ENCODE measurements at regions not wholly inside any gene's neighbourhood (a gene's known extent, or its start where the extent isn't known, plus 50 kb on each side); places are given as distances from the start of the nearest gene placed in this dataset.

- Histone ChIP-seq H3K9ac (ENCODE audit: extremely low read depth, insufficient read length, low read length) (no peak overlapping the region), H3K27ac (ENCODE audit: insufficient read length, low read depth, low read length) (no peak overlapping the region), H4K8ac (replicated peaks; ENCODE audit: insufficient read length, low read depth, low read length) (no peak overlapping the region), H3K4ac (ENCODE audit: low read depth, low read length) (no peak overlapping the region), H3K14ac (ENCODE audit: insufficient read depth, low read length) (no peak overlapping the region), H4K5ac (ENCODE audit: insufficient read length, low read depth, low read length) (no peak overlapping the region), H3K9me3 (ENCODE audit: control insufficient read depth, low read depth, low read length) (no peaks in the 10 kb centered on the region), H2AK5ac (ENCODE audit: insufficient read length, low read length) (no peak overlapping the region), H3K4me2 (ENCODE audit: insufficient read depth, insufficient read length, low read length) (no peak overlapping the region), H2BK5ac (ENCODE audit: insufficient read length, low read length) (no peak overlapping the region), H2AFZ (ENCODE audit: low read length) (no peak overlapping the region), H3K56ac (ENCODE audit: insufficient read length, low read depth, low read length) (no peak overlapping the region), H3K23ac (ENCODE audit: insufficient read length, low read depth, low read length) (no peak overlapping the region), H3K23me2 (ENCODE audit: insufficient read length, low read depth, low read length, poor library complexity, severe bottlenecking) (no peaks in the 10 kb centered on the region), H4K20me1 (ENCODE audit: control insufficient read depth, insufficient read depth, insufficient read length) (no peaks in the 10 kb centered on the region), H2BK20ac (ENCODE audit: low read depth, low read length, poor library complexity, severe bottlenecking) (no peak overlapping the region), H2BK12ac (ENCODE audit: insufficient read length, low read depth, low read length) (no peak overlapping the region), H2BK15ac (ENCODE audit: low read depth, low read length) (no peak overlapping the region), H3K4me1 (ENCODE audit: insufficient read depth, low read length) (no peaks in the 10 kb centered on the region), H3K27me3 (ENCODE audit: insufficient read depth, low read length) (no peaks in the 10 kb centered on the region), H2BK120ac (ENCODE audit: low read depth, low read length, poor library complexity, severe bottlenecking) (no peak overlapping the region), H3K79me2 (ENCODE audit: insufficient read depth, low read length) (no peaks in the 10 kb centered on the region), H3K79me1 (ENCODE audit: insufficient read depth, low read depth, low read length, poor library complexity, severe bottlenecking) (no peaks in the 10 kb centered on the region), H4K91ac (ENCODE audit: insufficient read length, low read depth, low read length) (no peak overlapping the region), H3T11ph (ENCODE audit: low read length) (no peak overlapping the region), H3K18ac (ENCODE audit: insufficient read length, low read depth, low read length) (no peak overlapping the region)
- WGBS (ENCODE audit: extremely low coverage, insufficient read length, low lambda C conversion rate), result no CpG with 5 or more reads among the region's 2 CpGs
- no peaks in the 10 kb centered on the region for H3K27me3 Mint-ChIP-seq (ENCODE audit: low read depth)
- H3K4me3 Mint-ChIP-seq, result no peak overlapping the region
- no peak for DNase-seq
- no peaks in the 10 kb centered on the region for H3K36me3 Mint-ChIP-seq (ENCODE audit: insufficient read depth in 1 of 3, low read depth in 3 of 3)
- no peak overlapping the region for H3K27ac Mint-ChIP-seq
- no peak for TF ChIP-seq CTCF (conservative IDR thresholded peaks at IDR 0.05)
- no peaks in the 10 kb centered on the region for H3K9me3 Mint-ChIP-seq
- peaks cover 0 to 3% of the 10 kb centered on the region in 2 experiments; a peak in 1 of 4 replicates for H3K4me1 Mint-ChIP-seq
These were observed 1886.9 kb downstream of the EFNA5 start for GRCh38 chr5:105783811-105784210.
